T-helper 9 cell (primary cell): ENCODE measurements at regions not wholly inside any gene's neighbourhood (a gene's known extent, or its start where the extent isn't known, plus 50 kb on each side); places are given as distances from the start of the nearest gene placed in this dataset.
"Not testable (repeated sequence)": the region's sequence is repeated elsewhere in the genome, so short reads cannot be mapped to it uniquely, and the experiment has no call there.

ENCODE experiments used
- DNase-seq: peaks from one replicate; pipeline ENCODE4 v3.0.0-alpha.2; 2020

DNA sequence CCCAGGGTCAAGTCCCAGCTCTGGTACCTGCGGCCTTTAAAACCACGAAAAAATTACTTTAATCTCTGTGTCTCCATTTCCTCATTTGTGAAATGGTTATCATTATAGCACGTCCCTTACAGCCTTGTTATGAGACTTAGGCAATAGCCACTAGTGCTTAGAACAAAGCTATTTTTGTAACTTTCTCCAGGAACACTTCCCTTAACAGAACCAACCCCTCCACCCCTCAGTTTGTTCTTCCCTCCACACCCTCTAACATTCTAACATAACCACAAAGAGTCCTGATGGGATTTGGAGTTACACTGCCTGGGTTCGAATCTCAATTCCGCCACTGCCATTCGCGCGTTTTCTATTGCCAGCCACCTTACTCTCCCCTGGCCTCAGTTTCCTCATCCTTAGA is 2777.4 kb upstream of the TPTE start:
- not testable (repeated sequence) for DNase-seq

DNA sequence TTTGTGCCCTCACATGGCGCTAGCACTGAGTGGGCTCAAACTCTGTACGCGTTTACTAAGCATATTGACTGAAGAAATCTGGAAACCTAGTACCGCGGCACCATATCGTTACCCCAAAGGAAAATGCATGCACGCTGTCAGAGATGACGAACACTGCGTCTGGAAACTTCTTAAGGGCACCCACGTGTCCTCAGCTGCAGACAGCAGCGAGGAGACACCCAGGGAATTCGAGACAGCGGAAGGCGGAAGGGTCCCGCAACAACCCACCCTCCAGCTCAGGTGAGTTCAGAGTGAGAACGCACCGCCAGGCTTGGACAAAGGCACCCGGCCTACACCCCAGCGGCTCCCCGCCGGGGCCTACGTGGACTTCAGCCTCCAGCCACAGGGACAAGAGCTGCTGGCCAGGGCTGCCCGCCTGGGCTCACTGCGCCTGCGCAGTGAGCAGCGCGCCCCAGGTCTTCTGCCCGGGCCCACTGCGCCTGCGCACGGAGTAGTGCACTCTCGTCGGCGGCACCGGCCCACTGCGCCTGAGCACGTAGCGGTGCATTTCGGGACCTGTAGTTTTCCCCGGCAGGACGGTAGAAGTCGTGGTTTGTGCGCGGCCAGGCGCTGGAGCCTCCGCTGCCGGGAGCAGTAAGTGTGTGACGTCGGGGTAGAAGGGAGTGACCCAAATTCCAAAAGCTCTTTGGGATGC is 2776.8 kb upstream of the TPTE start:
- DNase-seq = not testable (repeated sequence)

DNA sequence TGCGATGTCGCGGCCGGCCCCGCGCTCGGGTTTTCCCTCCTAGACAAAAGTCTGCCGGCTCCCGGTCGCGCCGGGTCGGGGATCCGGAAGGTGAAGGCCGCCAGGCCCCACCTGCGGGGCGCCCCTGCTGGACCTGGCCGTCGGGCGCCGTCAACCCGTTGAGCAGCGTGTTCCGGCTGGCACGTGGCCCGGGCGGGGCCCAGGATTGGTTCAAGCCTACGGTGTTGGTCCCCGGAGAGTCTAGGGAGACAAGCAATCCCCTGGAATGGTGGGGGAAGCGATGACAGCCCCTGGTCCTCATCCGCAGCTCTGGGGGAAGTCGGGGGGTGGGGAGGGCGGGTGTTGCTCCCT is 2776.3 kb upstream of the TPTE start:
- not testable (repeated sequence) for DNase-seq

- DNase-seq = not testable (repeated sequence)
Observed at GRCh38 chr21:7747964-7748363, 2773.4 kb upstream of the TPTE start.

- DNase-seq = not testable (repeated sequence)
Observed at GRCh38 chr21:7752611-7753010, 2768.8 kb upstream of the TPTE start.

- not testable (repeated sequence) for DNase-seq
Observed at GRCh38 chr21:7753380-7753877, 2768.0 kb upstream of the TPTE start.

GRCh38 chr21:7769985-7770384 is 2751.4 kb upstream of the TPTE start:
- DNase-seq = not testable (repeated sequence)

DNA sequence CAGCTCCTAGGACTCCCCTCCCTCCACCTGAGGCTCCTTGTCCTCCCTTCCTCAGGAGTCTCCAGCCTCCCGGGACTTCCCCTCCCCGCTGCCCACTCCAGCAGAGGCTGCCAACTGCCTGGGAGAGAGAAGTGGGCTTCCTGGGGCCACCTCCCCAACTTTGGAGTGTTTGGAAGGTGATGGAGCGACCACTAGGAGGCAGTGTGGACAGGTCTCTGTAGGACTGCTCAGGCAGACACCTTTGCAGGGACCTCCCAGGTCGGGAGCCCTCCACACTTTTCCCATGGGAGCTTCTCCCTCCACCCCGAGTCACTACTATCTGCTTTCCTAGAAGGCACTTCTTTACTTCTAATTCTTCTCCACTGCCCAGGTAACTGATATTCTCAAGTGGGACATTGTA is 2747.2 kb upstream of the TPTE start:
- DNase-seq = not testable (repeated sequence)

DNA sequence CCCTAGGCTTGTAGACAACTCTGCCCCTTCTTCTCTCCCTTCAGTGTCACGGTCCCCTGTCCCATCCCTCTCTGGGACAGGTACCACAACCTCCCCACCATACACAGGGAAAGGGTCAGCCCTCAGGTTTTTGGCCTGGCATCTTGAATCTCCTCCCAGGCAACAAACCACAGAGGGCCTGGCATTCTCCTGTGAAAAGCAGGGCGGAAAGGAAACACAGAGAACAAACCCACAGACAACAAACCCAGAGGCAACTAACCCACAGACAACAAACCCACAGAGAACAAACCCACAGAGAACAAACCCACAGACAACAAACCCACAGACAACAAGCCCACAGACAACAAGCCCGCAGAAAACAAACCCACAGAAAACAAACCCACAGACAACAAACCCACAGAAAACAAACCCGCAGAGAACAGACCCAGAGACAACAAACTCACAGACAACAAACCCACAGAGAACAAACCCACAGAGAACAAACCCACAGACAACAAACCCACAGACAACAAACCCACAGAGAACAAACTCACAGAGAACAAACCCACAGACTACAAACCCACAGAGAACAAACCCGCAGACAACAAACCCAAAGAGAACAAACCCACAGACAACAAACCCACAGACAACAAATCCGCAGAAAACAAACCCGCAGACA is 2745.9 kb upstream of the TPTE start:
- DNase-seq = peak; percentile 0

DNA sequence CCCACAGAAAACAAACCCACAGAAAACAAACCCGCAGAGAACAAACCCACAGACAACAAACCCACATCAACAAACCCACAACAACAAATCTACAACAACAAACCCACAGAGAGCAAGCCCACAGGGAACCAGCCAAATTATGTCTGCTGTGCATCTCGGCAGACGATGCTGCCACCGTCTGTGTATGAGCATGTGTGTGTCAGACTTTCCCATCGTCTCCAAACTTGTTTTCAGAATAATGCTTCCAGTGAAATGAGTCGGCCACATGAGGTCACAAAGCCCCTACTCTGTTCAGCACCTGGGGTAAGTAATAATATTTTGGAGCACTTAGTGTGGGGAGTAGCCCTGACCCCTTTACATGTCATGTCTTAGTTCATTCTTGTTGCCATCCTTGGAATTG is 2745.3 kb upstream of the TPTE start:
- DNase-seq = not testable (repeated sequence)

DNA sequence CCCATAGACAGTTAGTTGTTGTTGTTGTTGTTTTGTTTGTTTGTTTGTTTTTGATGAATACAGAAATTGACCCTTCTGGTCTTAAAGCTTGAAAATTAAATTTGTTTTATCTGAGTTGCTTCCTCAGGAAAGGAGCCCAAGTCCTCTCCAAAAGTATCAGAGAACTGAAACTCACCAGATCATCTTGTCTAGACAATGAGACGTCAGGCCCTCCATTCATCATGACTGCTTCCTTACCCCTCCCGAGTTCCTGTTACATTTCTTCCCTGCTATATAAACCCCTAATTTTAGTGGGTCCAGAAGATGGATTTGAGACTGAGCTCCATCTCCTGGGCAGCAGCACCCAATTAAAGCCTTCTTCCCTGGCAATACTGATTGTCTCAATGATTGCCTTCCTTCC is 2744.8 kb upstream of the TPTE start:
- not testable (repeated sequence) for DNase-seq

- not testable (repeated sequence) for DNase-seq
Observed at GRCh38 chr21:7777289-7777688, 2744.1 kb upstream of the TPTE start.

GRCh38 chr21:7787427-7788078 is 2733.8 kb upstream of the TPTE start:
- DNase-seq = not testable (repeated sequence)

DNA sequence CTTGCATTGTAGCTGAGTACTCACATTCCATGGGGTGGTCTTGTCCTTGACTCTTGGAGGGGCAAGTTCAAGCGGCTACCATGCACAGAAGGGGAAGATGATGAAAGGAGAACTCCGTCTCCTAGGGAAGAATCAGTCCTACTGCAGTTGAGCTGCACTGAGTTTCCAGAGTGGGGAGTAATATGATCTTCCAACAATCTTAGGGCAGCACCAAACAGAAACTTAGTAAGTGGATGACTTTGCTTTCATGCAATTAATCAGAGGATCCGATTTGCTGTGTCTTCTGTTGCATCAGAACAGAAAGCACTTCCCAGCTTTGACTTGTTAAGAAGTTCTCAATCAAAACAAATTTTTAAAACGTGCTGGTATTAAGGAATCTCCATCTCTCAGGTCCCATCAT is 2727.6 kb upstream of the TPTE start:
- not testable (repeated sequence) for DNase-seq

DNA sequence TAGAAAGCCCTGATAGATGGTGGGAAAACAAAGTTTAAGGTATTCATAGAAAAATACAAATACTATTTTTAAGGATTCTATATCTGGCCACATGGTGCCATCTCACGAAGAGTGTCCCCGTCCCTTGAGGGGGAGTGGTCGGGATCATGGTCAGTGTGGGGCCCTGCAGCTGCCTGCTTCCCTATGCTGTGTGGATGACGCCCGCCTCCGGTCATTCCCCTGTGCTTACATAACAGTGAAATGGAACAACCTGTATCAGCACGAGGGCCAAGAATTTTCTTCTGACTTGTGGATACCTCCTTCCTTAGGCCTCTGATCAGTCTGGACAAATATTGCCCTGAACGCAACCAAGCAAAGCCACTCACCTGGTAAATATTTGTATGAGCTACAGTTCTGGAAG is 2724.1 kb upstream of the TPTE start:
- not testable (repeated sequence) for DNase-seq

DNA sequence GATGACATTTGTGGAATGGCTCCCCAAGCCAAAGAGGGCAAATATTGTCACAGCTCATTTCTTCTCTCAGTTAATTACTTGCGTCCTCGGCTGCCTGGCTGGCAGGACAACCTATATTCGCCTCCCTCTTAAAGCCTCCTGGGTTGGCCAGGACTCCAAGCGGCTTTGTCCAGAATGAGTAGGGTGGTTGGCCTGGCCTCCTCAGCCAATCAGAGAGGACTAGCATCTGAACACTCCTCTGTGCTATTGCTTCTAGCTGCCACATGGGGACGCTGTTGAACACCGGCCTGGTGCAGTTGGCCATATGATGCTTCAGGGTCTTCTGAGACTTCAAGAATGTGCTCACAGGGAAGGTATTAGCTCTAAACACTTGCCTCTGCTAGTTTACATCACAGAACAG is 2722.9 kb upstream of the TPTE start:
- not testable (repeated sequence) for DNase-seq

DNA sequence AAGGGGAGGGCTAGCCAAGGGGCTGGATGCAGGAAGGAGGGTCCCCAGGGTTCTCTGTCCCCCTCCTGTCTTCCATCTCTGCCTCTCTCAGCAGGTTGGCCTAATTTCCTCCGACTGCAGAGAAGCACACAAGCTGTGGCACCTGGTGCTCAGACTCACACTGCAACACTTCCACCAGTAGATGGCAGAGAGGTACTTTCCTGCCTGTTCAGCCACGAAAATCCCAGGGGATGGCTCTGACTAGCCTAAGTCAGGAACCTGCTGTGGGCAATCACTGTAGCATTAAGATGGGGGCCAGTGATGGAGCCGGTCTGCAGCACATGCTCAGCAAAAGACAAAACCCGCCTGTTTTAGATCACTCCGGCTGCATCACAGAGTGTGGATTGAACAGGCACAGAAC is 2721.7 kb upstream of the TPTE start:
- DNase-seq = not testable (repeated sequence)

DNA sequence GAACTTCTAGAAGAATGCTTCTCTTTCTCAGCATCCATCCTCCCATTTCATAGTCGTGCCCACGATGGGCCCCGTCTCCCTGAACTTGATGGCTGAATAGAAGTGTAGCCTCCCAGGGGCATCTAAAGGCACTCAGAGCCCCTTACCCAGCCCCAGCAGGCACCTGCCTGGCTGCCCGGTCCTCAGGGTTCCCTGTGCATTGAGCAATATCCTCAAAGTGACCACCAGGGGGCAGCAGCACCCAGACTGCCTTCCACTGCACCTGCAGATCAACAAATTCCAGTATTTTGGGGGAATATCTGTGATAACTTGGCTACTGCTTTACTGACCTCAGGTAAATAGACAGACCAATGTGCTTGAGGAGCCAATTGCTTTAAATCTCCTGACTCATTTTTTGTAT is 2707.9 kb upstream of the TPTE start:
- not testable (repeated sequence) for DNase-seq

DNA sequence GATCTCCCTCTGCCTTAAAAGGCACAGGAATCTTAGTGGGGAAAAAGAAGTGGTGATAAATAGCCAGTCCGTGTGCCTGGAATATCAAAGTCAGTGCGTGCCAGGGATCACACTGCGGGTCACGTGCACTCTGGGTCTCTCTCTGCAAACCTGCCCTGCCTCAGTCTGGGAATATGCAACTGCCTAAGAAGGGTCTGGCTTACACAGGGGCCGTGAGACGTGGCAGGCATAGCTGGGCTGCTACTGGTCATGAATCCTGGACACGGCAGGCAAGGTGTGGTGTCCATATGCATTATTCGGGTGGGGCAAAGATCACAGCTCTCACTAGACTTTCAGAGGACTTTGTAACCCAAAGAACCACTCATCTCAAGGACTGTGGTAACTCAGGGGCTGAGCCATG is 2704.4 kb upstream of the TPTE start:
- not testable (repeated sequence) for DNase-seq

- DNase-seq = not testable (repeated sequence)
Observed at GRCh38 chr21:7819301-7819700, 2702.1 kb upstream of the TPTE start.

- not testable (repeated sequence) for DNase-seq
Observed at GRCh38 chr21:7825627-7826026, 2695.8 kb upstream of the TPTE start.

DNA sequence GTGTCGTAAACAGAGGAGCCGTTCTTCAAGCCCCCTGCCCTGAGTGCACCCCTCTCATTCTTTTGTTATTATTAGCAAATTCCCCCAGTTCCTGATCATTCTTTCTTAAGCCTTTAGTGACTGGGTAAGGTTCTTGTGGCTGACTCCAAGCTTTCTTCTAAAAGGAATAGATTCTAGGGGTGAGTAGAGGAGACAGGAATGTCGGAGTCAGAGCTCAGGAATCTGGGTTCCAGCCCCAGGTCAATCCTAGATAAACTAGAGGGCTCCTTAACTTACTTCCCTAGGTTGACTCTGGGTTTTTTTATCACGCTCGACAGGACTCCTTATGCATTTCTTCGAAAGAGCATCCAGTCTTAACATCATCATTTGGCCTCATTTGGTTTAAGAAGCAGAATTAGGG is 2695.2 kb upstream of the TPTE start:
- DNase-seq = not testable (repeated sequence)

DNA sequence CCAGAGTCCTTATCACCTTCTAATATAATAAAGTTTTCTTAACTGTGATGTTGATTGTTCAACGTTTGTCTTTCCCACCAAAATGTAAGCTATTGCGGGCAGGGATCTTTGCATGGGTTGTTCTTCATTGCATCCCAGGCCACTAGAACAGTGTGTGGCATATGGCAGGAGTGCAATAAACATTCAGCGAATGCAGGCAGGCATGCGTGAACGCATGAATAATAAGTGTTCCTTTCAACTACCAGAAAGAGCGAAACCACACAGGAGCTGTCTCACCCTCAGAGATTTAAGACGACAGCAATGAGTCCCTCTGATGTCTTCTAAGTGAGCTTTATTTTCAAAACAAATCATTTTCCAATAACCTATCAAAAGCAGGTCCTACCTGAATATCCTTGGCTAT is 2693.1 kb upstream of the TPTE start:
- not testable (repeated sequence) for DNase-seq

- DNase-seq = not testable (repeated sequence)
Observed at GRCh38 chr21:7829411-7829810, 2692.0 kb upstream of the TPTE start.
